GM12872 (cell line): ENCODE measurements at regions not wholly inside any gene's neighbourhood (a gene's known extent, or its start where the extent isn't known, plus 50 kb on each side); places are given as distances from the start of the nearest gene placed in this dataset.

Source experiments
- TF ChIP-seq, protein P1 (sequence below): IDR thresholded peaks from 3 replicates; pipeline ENCODE4 v1.5.1; 2011; ENCODE audit warnings: low read depth, mild to moderate bottlenecking, low read length, moderate library complexity; ENCODE audit not compliant: insufficient read depth

DNA sequence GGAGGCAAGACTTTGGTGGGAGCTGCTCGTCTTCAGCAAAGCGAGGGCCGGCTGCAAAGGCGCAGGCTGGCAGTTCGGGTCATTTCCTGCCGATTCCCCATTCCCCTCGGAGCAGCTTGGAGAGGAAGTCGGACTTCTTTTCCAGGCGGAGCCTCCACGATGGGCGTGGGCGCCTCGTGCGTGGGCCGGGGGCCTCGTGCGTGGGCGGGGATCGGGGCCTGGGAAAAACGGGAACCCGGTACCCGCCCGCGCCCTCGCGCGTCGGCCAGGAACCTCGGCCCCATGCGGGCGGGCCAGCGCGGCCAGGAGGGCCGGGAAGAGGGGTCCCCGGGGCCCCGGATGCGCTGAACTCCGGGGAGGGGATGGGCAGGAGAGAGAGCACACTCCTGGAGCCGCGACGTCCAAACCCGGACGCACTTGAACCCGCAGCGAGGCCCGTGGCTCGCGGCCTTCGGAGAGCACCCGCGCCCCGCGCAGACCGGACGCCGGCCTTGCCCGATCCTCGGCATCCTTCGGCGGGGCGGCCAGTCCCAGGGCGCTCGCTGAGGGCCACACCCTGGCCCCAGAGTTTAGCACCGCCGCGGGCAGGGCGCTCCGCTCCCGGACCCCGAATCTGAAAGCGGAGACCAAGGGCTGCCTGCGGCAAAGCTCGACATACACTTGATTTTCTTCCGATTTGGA is 368.4 kb downstream of the MTX2 start:
- TF ChIP-seq, protein P1, sequence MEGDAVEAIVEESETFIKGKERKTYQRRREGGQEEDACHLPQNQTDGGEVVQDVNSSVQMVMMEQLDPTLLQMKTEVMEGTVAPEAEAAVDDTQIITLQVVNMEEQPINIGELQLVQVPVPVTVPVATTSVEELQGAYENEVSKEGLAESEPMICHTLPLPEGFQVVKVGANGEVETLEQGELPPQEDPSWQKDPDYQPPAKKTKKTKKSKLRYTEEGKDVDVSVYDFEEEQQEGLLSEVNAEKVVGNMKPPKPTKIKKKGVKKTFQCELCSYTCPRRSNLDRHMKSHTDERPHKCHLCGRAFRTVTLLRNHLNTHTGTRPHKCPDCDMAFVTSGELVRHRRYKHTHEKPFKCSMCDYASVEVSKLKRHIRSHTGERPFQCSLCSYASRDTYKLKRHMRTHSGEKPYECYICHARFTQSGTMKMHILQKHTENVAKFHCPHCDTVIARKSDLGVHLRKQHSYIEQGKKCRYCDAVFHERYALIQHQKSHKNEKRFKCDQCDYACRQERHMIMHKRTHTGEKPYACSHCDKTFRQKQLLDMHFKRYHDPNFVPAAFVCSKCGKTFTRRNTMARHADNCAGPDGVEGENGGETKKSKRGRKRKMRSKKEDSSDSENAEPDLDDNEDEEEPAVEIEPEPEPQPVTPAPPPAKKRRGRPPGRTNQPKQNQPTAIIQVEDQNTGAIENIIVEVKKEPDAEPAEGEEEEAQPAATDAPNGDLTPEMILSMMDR = no peak

DNA sequence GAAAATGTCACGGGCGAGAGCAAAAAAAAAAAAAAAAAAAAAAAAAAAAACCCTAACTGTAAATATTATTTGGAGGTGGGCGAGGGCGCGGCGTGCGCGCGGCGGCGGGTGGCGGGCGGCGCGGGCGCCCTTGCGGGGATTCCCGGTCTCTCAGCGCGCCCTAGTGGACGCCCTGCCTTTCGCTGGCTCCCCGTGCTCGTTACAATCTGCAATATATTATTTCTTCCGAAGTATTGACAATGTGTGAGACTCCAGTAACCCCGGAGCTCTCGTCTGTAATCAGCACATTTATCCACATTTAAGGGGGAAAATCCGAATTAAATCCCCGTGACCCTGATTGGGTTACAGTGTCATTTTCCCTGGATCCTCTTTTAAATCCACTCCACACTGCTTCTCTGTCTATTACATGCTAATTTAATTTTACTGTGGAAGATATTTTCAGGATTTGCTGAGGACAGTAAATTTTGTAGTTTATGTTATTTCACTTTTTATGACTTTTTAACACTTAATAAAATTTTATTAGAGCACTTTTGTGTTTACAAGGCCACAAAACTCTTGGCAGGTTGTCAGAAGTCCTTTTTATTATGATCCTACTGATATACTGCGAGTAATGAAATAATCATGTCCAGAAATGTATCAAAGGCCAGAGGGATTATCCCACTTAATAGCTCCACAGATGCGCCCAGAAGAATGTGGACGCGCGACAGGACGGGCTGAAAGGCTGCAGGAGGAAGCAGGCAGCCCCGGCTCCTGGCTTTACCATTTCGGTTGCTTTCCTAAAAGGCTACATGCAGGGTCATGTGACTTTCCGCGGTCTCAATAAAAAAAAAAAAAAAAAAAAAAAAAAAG is 369.1 kb downstream of the MTX2 start:
- TF ChIP-seq, protein P1 = peak; percentile 67

DNA sequence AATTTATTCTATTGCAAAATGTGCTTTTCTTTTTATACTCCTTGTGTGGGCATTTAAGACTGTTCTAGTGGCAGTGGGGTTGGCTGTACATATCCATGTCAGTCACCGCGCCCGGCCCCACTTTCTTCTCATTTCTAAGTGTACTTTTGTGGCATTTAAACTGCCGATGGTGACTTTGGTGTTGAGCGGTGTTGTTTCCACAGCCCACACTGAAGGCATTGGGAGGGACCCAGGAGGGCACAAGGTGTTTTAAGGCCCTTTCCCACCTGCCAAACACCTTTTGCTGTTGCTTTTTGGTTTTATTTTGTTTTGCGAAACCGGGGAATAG is 369.7 kb downstream of the MTX2 start:
- TF ChIP-seq, protein P1 = no peak

DNA sequence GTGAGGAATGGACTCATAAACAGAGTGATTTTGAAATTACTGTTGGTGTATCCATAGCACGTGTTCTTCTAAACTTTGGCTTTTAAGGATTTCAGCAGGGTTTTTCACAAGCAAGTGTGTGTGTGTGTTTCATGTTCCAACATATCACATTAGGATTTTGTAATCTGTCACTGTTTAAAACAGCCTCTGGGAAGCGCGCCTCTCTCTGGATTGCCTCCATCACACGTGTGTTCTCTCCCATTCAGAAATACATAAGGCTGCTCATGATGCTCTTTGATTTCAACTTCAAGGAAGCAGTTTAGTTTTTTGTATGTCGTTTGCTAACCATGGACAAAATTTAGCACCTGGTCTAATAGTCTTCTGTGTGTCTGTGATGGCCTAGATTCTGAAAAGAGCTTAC is 370.4 kb downstream of the MTX2 start:
- TF ChIP-seq, protein P1 = no peak

DNA sequence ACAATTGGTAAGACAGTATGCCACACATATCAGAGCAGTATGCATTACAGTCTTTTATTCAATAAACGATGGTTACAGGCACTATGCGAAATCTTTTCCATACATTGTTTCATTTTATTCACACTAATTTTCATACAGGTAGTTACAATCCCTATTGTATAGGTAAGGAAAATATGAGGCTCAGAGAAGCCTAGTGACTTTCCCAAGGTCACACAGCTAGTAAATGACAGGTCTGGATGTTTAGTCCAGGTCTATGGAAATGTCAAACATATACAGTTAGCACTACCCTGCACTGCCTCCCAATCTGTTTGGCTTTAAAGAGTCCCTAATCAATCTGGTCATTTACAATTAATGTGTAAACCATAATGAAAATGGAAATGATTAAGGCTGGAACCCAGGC is 372.2 kb downstream of the MTX2 start:
- TF ChIP-seq, protein P1 = no peak

DNA sequence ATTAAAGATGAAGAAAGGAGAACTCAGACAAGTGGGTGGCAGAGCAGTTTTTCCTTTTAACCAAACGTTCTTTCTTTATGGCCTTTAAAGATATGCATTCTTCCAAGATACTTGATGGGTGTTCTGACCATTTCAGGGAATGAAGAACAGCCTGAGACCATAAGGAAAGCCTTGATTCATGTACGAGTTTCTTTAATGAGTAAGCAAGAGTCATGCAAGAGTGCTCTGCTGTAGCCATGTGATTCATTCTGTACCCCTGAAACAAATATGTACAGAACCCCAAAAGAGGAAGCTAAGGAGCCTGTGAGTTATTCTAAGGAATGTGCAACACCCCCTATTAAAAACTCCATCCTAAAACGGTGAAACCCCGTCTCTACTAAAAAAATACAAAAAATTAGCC is 372.8 kb downstream of the MTX2 start:
- TF ChIP-seq, protein P1 = no peak

DNA sequence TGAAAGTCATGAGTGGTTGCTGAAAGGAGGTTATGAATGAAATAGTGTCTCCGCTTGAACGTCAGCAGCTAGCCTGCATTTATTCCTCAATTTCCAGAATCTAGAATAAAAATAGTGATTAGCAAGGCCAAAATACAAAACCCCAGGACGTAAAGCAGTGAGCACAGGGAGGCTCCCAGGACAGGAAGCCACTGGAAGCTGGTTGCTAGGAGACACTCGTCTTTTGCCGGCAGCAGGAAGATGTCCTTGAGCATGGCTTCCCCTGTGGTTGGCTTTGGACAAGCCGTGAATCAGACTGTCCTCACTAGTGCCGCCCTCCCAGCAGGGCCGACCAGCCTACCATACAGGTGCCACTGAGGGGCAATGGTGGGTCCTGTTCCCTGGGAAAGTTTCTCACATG is 374.4 kb downstream of the MTX2 start:
- TF ChIP-seq, protein P1 = no peak
